Mesothelial cell of epicardium (in vitro differentiated cells): ENCODE measurements at regions not wholly inside any gene's neighbourhood (a gene's known extent, or its start where the extent isn't known, plus 50 kb on each side); places are given as distances from the start of the nearest gene placed in this dataset.
"Not testable (repeated sequence)": the region's sequence is repeated elsewhere in the genome, so short reads cannot be mapped to it uniquely, and the experiment has no call there.

ENCODE experiments used
- DNase-seq, 2 experiments: peaks; one replicate each; pipeline ENCODE4 v3.0.0; 2021; ENCODE audit warnings: low spot score in 2 of 2; ENCODE audit not compliant: unreplicated experiment in 2 of 2
- H3K27ac Mint-ChIP-seq: 2 replicates; pipeline ENCODE4 v1.8.0; 2021; ENCODE audit warnings: mixed read lengths
- H3K27me3 Mint-ChIP-seq: 2 replicates; pipeline ENCODE4 v1.8.0; 2021; ENCODE audit warnings: low read depth, mixed read lengths
- H3K36me3 Mint-ChIP-seq: 2 replicates; pipeline ENCODE4 v1.8.0; 2021; ENCODE audit warnings: mixed read lengths
- H3K4me1 Mint-ChIP-seq: 2 replicates; pipeline ENCODE4 v1.8.0; 2021; ENCODE audit warnings: mixed read lengths
- H3K4me3 Mint-ChIP-seq: 2 replicates; pipeline ENCODE4 v1.8.0; 2021; ENCODE audit warnings: mild to moderate bottlenecking, moderate library complexity, mixed read lengths
- H3K9me3 Mint-ChIP-seq: 2 replicates; pipeline ENCODE4 v1.8.0; 2021; ENCODE audit warnings: mixed read lengths
- TF ChIP-seq, protein P1 (sequence below): fragments of 200-600 bp; sonication (generic); IDR thresholded peaks from one replicate; pipeline ENCODE4 v1.5.0; 2021; ENCODE audit warnings: antibody characterized with exemption; ENCODE audit not compliant: unreplicated experiment

DNA sequence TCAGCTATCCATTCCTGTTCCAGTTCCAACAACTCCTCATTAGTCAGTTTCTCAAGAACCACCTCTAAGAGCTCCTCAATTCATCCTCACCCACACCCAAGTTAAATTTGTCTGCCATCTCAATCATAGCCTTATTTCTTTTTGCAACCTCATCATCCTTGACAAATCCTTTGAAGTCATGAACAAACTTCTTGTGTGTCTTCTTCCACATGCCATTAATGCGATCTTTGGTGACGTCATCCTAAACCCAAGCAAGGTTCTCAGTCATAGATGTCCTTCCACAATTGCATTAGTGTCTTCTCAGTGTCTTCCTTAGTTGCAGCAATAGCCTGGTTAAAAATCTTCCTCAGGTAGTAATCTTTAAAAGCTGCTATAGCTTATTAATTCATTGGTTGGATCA lies 71.2 kb upstream of the FSIP2 start:
- Mint-ChIP-seq H3K36me3 (no peaks in the 10 kb centered on the region), H3K9me3 (no peaks in the 10 kb centered on the region), H3K4me1 (no peaks in the 10 kb centered on the region), H3K27ac (no peak overlapping the region), H3K27me3 (no peaks in the 10 kb centered on the region), H3K4me3 (no peak overlapping the region)
- no peak for DNase-seq
- TF ChIP-seq, protein P1, sequence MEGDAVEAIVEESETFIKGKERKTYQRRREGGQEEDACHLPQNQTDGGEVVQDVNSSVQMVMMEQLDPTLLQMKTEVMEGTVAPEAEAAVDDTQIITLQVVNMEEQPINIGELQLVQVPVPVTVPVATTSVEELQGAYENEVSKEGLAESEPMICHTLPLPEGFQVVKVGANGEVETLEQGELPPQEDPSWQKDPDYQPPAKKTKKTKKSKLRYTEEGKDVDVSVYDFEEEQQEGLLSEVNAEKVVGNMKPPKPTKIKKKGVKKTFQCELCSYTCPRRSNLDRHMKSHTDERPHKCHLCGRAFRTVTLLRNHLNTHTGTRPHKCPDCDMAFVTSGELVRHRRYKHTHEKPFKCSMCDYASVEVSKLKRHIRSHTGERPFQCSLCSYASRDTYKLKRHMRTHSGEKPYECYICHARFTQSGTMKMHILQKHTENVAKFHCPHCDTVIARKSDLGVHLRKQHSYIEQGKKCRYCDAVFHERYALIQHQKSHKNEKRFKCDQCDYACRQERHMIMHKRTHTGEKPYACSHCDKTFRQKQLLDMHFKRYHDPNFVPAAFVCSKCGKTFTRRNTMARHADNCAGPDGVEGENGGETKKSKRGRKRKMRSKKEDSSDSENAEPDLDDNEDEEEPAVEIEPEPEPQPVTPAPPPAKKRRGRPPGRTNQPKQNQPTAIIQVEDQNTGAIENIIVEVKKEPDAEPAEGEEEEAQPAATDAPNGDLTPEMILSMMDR, result no peak

DNA sequence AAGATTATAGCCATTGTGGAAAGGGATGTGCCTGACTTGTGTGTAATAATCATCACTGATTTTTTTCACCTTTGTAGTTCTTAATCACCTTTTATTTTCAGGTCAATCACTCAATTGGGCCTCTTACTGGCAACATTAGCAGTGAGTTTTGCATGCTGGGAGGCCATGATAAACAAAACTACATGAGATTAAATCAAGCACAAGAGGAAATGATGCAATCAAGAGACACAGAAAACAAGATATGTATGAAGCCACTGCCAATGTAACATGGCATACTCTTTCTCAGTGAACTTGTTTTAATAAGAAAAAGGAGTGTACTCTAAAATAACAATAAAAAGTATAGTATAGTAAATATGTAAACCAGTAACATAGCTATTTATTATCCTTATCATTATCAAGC lies 69.9 kb upstream of the FSIP2 start:
- no peak overlapping the region for H3K27ac Mint-ChIP-seq
- no peaks in the 10 kb centered on the region for H3K4me1 Mint-ChIP-seq

DNA sequence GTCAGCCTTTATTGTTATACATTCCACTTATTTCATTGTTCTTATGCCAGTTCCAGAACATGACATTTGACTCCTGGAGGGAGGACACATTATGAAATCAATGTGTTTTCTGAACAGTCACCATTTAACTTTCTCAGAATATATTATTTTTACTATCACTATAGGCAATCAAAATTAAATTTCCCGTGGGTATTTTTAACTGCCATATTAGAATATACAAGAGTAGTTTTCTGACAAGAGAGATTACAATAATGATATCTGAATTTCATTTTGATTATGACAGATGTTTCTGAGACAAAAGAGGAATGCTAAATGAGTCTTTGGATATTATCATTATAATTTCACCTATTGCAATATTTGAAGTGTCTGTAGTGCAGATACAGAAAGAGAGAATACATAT lies 64.4 kb upstream of the FSIP2 start:
- TF ChIP-seq, protein P1, result no peak
- Mint-ChIP-seq H3K27me3 (no peaks in the 10 kb centered on the region), H3K27ac (no peak overlapping the region), H3K9me3 (no peaks in the 10 kb centered on the region), H3K4me3 (no peak overlapping the region), H3K4me1 (no peaks in the 10 kb centered on the region), H3K36me3 (no peaks in the 10 kb centered on the region)
- no peak for DNase-seq

More for the DNA sequence above, 69.9 kb upstream of the FSIP2 start:
- TF ChIP-seq, protein P1, result no peak
- no peak for DNase-seq
- H3K36me3 Mint-ChIP-seq, result no peaks in the 10 kb centered on the region
- H3K9me3 Mint-ChIP-seq, result no peaks in the 10 kb centered on the region
- no peaks in the 10 kb centered on the region for H3K27me3 Mint-ChIP-seq
- no peak overlapping the region for H3K4me3 Mint-ChIP-seq

DNA sequence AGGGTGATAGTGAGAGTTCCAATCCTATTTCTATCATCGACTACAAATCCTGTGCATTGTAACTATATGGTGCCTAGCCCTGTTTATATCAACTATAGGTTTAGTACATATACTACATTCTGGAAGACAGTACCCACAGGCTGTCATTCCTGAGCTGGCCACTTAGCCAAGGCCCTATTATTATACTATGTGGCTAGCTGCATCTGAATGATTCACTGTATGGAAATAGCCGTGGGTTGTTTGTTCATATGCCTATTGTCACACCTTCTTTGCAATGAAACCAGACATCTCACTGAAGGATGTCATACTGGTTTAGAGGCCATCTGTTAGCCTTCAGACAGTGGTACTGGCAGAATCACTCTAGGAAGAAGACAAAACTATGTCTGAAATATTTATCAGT lies 62.3 kb upstream of the FSIP2 start:
- Mint-ChIP-seq H3K36me3 (no peaks in the 10 kb centered on the region), H3K9me3 (no peaks in the 10 kb centered on the region), H3K27me3 (no peaks in the 10 kb centered on the region), H3K27ac (no peak overlapping the region), H3K4me1 (no peaks in the 10 kb centered on the region), H3K4me3 (no peak overlapping the region)
- TF ChIP-seq, protein P1, result no peak
- no peak for DNase-seq

DNA sequence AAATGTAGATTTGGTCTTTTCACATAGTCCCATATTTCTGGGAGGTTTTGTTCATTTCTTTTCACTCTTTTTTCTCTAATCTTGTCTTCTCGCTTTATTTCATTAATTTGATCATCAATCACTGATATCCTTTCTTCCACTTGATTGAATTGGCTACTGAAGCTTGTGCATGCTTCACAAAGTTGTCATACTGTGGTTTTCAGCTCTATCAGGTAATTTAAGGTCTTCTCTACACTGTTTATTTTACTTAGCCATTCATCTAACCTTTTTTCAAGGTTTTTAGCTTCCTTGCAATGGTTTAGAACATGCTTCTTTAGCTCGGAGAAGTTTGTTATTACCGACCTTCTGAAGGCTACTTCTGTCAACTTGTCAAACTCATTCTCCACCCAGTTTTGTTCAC lies 51.6 kb upstream of the FSIP2 start:
- peaks cover 24% of the 10 kb centered on the region for H3K36me3 Mint-ChIP-seq
- H3K27ac Mint-ChIP-seq, H3K4me1 Mint-ChIP-seq, DNase-seq, H3K4me3 Mint-ChIP-seq, H3K27me3 Mint-ChIP-seq: not testable (repeated sequence)
- peaks cover 38% of the 10 kb centered on the region for H3K9me3 Mint-ChIP-seq

DNA sequence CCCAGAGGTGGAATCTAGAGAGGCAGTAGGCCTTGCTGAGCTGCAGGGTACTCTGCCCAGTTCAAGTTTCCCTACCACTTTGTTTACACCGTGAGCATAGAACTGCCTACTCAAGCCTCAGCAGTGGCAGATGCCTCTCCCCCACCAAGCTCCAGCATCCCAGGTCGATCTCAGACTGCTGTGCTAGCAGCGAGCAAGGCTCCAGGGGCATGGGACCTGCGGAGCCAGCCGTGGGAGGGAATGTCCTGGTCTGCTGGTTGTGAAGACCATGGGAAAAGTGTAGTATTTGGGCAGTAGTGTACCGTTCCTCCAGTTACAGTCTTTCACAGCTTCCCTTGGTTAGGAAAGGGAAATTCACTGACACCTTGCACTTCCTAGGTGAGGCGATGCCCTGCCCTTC lies 50.6 kb upstream of the FSIP2 start:
- Mint-ChIP-seq H3K27ac (no peak overlapping the region), H3K27me3 (no peaks in the 10 kb centered on the region), H3K9me3 (peaks cover 40% of the 10 kb centered on the region), H3K4me3 (no peak overlapping the region), H3K4me1 (no peaks in the 10 kb centered on the region), H3K36me3 (peaks cover 21% of the 10 kb centered on the region)
- no peak for DNase-seq
- TF ChIP-seq, protein P1, result no peak
